Ishikawa (cell line): ENCODE measurements at regions not wholly inside any gene's neighbourhood (a gene's known extent, or its start where the extent isn't known, plus 50 kb on each side); places are given as distances from the start of the nearest gene placed in this dataset.

ENCODE experiments used
- CEBPB ChIP-seq: IDR thresholded peaks from 2 replicates; pipeline ENCODE4 v1.6.1; 2012
- EP300 ChIP-seq: IDR thresholded peaks from 2 replicates; pipeline ENCODE4 v1.6.1; 2012; ENCODE audit warnings: borderline replicate concordance
- FOXM1 ChIP-seq: IDR thresholded peaks from 2 replicates; pipeline ENCODE4 v1.6.1; 2012; ENCODE audit warnings: low read depth, borderline replicate concordance
- RAD21 ChIP-seq: IDR thresholded peaks from 2 replicates; pipeline ENCODE4 v1.6.1; 2012; ENCODE audit warnings: low read depth
- REST ChIP-seq: IDR thresholded peaks from 2 replicates; pipeline ENCODE4 v1.6.1; 2012; ENCODE audit warnings: low read depth, mild to moderate bottlenecking
- TCF12 ChIP-seq: IDR thresholded peaks from 2 replicates; pipeline ENCODE4 v1.6.1; 2012; ENCODE audit warnings: low read depth
- TEAD4 ChIP-seq: IDR thresholded peaks from 2 replicates; pipeline ENCODE4 v1.6.1; 2012
- USF1 ChIP-seq: IDR thresholded peaks from 2 replicates; pipeline ENCODE4 v1.6.1; 2012
- YY1 ChIP-seq: IDR thresholded peaks from 2 replicates; pipeline ENCODE4 v1.6.1; 2012; ENCODE audit warnings: low read depth
- TF ChIP-seq, protein P1 (sequence below): IDR thresholded peaks from 2 replicates; pipeline ENCODE4 v1.6.1; 2012

- TF ChIP-seq EP300 (no peak), FOXM1 (no peak), USF1 (no peak), RAD21 (no peak), TEAD4 (no peak), TCF12 (no peak), YY1 (no peak), CEBPB (no peak), REST (no peak)
- TF ChIP-seq, protein P1, sequence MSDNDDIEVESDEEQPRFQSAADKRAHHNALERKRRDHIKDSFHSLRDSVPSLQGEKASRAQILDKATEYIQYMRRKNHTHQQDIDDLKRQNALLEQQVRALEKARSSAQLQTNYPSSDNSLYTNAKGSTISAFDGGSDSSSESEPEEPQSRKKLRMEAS = no peak
These were observed 111.3 kb upstream of the CSF3R start for GRCh38 chr1:36594023-36594422.
